ENCODE measurements at regions not wholly inside any gene's neighbourhood (a gene's known extent, or its start where the extent isn't known, plus 50 kb on each side); places are given as distances from the start of the nearest gene placed in this dataset.
"Not testable (repeated sequence)": the region's sequence is repeated elsewhere in the genome, so short reads cannot be mapped to it uniquely, and the experiment has no call there.

DNA sequence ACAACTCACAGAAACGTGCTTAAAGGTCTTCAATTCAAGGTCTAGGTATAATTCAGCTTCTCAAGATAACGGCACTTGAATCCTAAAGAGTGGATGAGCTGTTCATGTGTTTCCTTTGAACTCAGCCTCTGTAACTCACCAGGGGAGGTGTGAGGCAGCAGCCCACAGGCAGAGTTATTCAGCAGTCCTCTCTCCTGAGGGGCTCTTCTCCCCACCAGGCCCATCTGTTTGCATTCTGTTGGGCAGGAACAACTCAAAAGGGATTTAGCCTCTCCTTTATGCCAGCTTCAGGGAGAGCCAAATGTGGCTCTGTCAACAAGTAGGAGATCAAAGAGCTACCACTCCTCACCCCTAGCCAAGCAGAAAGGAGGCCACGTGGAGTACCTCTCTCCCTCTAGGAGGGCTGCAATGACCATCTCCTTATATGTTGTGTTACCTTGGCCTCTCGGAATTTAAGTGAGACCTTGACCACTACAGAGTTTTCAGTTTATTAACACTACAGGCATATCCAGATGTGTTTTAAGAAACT lies 151.2 kb downstream of the SPATA18 start:
- Mint-ChIP-seq H3K9me3 (ENCODE audit: low read depth) (no peaks in the 10 kb centered on the region), H3K27ac (ENCODE audit: unreplicated experiment) (no peak overlapping the region), H3K27me3 (ENCODE audit: low read depth) (peaks cover 3% of the 10 kb centered on the region), H3K4me3 (ENCODE audit: unreplicated experiment) (no peak overlapping the region), H3K4me1 (ENCODE audit: low read depth) (peaks cover 16% of the 10 kb centered on the region), H3K36me3 (ENCODE audit: low read depth) (no peaks in the 10 kb centered on the region)
- DNase-seq (ENCODE audit: low spot score): no peak
- TF ChIP-seq, protein P1, sequence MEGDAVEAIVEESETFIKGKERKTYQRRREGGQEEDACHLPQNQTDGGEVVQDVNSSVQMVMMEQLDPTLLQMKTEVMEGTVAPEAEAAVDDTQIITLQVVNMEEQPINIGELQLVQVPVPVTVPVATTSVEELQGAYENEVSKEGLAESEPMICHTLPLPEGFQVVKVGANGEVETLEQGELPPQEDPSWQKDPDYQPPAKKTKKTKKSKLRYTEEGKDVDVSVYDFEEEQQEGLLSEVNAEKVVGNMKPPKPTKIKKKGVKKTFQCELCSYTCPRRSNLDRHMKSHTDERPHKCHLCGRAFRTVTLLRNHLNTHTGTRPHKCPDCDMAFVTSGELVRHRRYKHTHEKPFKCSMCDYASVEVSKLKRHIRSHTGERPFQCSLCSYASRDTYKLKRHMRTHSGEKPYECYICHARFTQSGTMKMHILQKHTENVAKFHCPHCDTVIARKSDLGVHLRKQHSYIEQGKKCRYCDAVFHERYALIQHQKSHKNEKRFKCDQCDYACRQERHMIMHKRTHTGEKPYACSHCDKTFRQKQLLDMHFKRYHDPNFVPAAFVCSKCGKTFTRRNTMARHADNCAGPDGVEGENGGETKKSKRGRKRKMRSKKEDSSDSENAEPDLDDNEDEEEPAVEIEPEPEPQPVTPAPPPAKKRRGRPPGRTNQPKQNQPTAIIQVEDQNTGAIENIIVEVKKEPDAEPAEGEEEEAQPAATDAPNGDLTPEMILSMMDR (IDR thresholded peaks at IDR 0.05): no peak

DNA sequence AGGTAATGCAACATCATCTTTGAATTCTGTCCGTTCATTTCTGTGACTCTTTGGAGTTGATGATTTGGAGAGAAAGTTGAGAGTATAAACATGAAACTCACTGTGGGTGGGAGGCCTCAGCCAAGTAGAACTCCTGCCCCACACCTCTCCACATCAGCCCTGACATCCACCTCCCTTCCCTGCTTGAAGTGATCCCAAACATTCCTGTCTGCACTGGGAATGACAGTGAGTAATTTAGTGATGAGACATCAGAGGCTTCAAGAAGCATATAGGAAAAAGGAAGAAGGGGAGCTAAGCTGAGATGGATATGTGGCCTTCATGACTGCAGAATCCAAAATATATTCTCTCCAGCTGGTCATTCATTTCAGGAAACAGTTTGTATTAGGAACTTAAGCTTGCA lies 151.8 kb downstream of the SPATA18 start:
- Mint-ChIP-seq H3K9me3 (ENCODE audit: low read depth) (no peaks in the 10 kb centered on the region), H3K4me1 (ENCODE audit: low read depth) (peaks cover 16% of the 10 kb centered on the region), H3K27me3 (ENCODE audit: low read depth) (peaks cover 3% of the 10 kb centered on the region), H3K36me3 (ENCODE audit: low read depth) (no peaks in the 10 kb centered on the region), H3K4me3 (ENCODE audit: unreplicated experiment) (no peak overlapping the region), H3K27ac (ENCODE audit: unreplicated experiment) (no peak overlapping the region)
- DNase-seq (ENCODE audit: low spot score): no peak
- TF ChIP-seq, protein P1 (IDR thresholded peaks at IDR 0.05): no peak

DNA sequence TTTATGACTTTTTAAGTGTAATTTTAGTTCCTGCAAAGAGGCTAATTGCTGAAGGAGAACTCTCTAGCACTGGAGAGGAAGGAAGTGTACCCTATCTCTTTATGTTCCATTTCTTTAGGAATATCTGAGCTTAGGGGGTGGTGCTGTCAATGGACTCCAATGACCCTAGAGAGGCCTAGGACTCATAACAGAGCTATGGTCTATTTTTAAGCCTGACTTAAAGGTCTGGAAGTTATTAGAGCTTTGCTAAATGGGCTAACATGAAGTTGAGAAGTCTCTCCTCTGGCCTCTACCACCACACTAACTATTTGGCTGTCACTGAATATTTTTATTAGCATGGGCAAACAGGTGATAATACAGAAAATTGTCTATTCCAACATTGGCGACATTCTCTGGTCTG lies 152.2 kb downstream of the SPATA18 start:
- TF ChIP-seq, protein P1 (IDR thresholded peaks at IDR 0.05): no peak
- DNase-seq (ENCODE audit: low spot score): no peak

DNA sequence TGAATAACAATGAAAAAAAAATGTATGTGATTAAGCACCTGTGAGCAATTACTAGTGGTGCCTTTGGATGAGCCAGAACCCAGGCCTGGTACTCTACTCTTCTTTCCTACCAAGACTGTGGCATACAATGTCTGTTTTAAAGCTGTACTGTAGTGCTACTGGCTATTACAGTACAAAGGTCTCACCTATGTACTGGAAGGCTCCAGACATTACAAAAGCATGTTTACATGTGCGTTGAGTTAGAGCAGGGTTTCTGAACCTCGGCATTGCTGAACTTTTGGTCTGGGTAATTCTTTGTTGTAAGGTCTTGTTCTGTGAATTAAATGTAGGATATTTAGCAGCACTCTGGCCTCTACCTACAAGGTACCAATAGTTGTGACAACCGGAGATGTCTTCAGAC lies 153.8 kb downstream of the SPATA18 start:
- H3K36me3 Mint-ChIP-seq (ENCODE audit: low read depth): peaks cover 2% of the 10 kb centered on the region
- no peak for DNase-seq (ENCODE audit: low spot score)
- no peak overlapping the region for H3K4me3 Mint-ChIP-seq (ENCODE audit: unreplicated experiment)
- no peak overlapping the region for H3K27ac Mint-ChIP-seq (ENCODE audit: unreplicated experiment)
- H3K9me3 Mint-ChIP-seq (ENCODE audit: low read depth): peaks cover 10% of the 10 kb centered on the region
- H3K4me1 Mint-ChIP-seq (ENCODE audit: low read depth): peaks cover 16% of the 10 kb centered on the region
- peaks cover 3% of the 10 kb centered on the region for H3K27me3 Mint-ChIP-seq (ENCODE audit: low read depth)
- TF ChIP-seq, protein P1 (IDR thresholded peaks at IDR 0.05): no peak

More for the DNA sequence above, 152.2 kb downstream of the SPATA18 start:
- Mint-ChIP-seq H3K9me3 (ENCODE audit: low read depth) (peaks cover 1% of the 10 kb centered on the region), H3K27ac (ENCODE audit: unreplicated experiment) (no peak overlapping the region), H3K4me1 (ENCODE audit: low read depth) (peaks cover 16% of the 10 kb centered on the region), H3K4me3 (ENCODE audit: unreplicated experiment) (no peak overlapping the region), H3K27me3 (ENCODE audit: low read depth) (peaks cover 3% of the 10 kb centered on the region), H3K36me3 (ENCODE audit: low read depth) (peaks cover under 1% of the 10 kb centered on the region)

DNA sequence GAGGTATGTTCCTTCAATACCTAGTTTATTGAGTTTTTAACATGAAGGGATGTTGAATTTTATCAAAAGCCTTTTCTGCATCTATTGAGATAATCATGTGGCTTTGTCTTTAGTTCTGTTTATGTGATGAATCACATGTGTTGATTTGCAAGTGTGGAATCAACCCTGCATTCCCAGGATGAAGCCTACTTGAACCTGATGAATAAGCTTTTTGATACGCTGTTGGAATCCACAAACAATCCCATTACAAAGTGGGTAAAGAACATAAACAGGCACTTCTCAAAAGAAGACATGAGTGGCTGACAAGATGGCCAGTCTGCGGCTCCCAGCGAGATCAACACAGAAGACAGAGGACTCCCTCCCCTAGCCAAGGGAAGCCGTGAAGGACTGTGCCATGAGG lies 156.0 kb downstream of the SPATA18 start:
- not testable (repeated sequence) for H3K4me3 Mint-ChIP-seq (ENCODE audit: unreplicated experiment); H3K27me3 Mint-ChIP-seq (ENCODE audit: low read depth); H3K36me3 Mint-ChIP-seq (ENCODE audit: low read depth); H3K27ac Mint-ChIP-seq (ENCODE audit: unreplicated experiment); DNase-seq (ENCODE audit: low spot score); H3K4me1 Mint-ChIP-seq (ENCODE audit: low read depth)
- H3K9me3 Mint-ChIP-seq (ENCODE audit: low read depth): peaks cover 10% of the 10 kb centered on the region

DNA sequence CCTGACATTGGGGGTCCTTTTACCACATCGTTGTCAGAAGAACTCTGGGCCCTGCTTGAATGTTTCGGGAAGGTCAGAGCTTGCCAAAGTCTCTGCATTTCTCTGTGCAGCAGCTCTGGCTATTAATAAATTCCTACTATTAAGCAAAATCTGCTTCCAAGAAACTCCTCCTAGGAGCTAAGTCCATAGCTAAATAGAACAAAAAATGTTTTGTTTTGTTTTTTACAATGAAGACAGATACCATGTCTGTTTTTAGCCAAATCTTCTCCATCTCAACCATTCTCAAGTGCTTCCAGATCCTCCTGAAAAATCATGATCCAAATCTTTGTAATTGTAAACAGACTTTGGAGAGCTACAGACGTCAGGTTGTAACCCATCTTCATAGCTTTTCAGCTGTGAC lies 161.6 kb downstream of the SPATA18 start:
- TF ChIP-seq, protein P1 (IDR thresholded peaks at IDR 0.05): no peak
- Mint-ChIP-seq H3K36me3 (ENCODE audit: low read depth) (peaks cover 5% of the 10 kb centered on the region), H3K27ac (ENCODE audit: unreplicated experiment) (no peak overlapping the region), H3K9me3 (ENCODE audit: low read depth) (peaks cover 22% of the 10 kb centered on the region), H3K27me3 (ENCODE audit: low read depth) (peaks cover 8% of the 10 kb centered on the region), H3K4me1 (ENCODE audit: low read depth) (no peaks in the 10 kb centered on the region), H3K4me3 (ENCODE audit: unreplicated experiment) (no peak overlapping the region)
- no peak for DNase-seq (ENCODE audit: low spot score)
